H9 (cell line): ENCODE measurements at regions not wholly inside any gene's neighbourhood (a gene's known extent, or its start where the extent isn't known, plus 50 kb on each side); places are given as distances from the start of the nearest gene placed in this dataset.

ENCODE experiments used
- DNase-seq: peaks from one replicate; pipeline ENCODE4 v3.0.0-alpha.2; 2017
- H2AFZ ChIP-seq: one replicate; pipeline ENCODE4 v1.6.1; 2013; ENCODE audit warnings: mild to moderate bottlenecking, low read length, control low read depth, moderate library complexity
- H2AK5ac ChIP-seq: 2 replicates; pipeline ENCODE4 v1.6.1; 2013; ENCODE audit warnings: low read length, control low read depth, mixed read lengths; ENCODE audit not compliant: insufficient read length
- H2BK120ac ChIP-seq: one replicate; pipeline ENCODE4 v1.6.1; 2013; ENCODE audit warnings: low read depth, mild to moderate bottlenecking, low read length, control low read depth, inconsistent platforms; ENCODE audit not compliant: poor library complexity, severe bottlenecking
- H2BK12ac ChIP-seq: 2 replicates; pipeline ENCODE4 v1.6.1; 2013; ENCODE audit warnings: low read length, control low read depth, mixed read lengths, low read depth; ENCODE audit not compliant: insufficient read length
- H2BK15ac ChIP-seq: 2 replicates; pipeline ENCODE4 v1.6.1; 2013; ENCODE audit warnings: low read depth, low read length, control low read depth
- H2BK20ac ChIP-seq: one replicate; pipeline ENCODE4 v1.6.1; 2013; ENCODE audit warnings: low read depth, mild to moderate bottlenecking, low read length, control low read depth, inconsistent platforms; ENCODE audit not compliant: poor library complexity, severe bottlenecking
- H2BK5ac ChIP-seq: 2 replicates; pipeline ENCODE4 v1.6.1; 2013; ENCODE audit warnings: low read length, control low read depth, mixed read lengths; ENCODE audit not compliant: insufficient read length
- H3K14ac ChIP-seq: 2 replicates; pipeline ENCODE4 v1.6.1; 2013; ENCODE audit warnings: low read length, control low read depth; ENCODE audit not compliant: insufficient read depth
- H3K18ac ChIP-seq: 2 replicates; pipeline ENCODE4 v1.6.1; 2013; ENCODE audit warnings: low read depth, mild to moderate bottlenecking, mixed read lengths, low read length, control low read depth; ENCODE audit not compliant: insufficient read length
- H3K23ac ChIP-seq: 2 replicates; pipeline ENCODE4 v1.6.1; 2013; ENCODE audit warnings: low read length, control low read depth, mixed read lengths, low read depth; ENCODE audit not compliant: insufficient read length
- H3K23me2 ChIP-seq: 2 replicates; pipeline ENCODE4 v1.6.1; 2013; ENCODE audit warnings: low read depth, mild to moderate bottlenecking, mixed read lengths, low read length, control low read depth; ENCODE audit not compliant: insufficient read length, poor library complexity, severe bottlenecking
- H3K27ac ChIP-seq: 2 replicates; pipeline ENCODE4 v1.5.1; 2013; ENCODE audit warnings: low read length, control low read depth, mixed read lengths, low read depth; ENCODE audit not compliant: insufficient read length
- H3K27me3 ChIP-seq: 2 replicates; pipeline ENCODE4 v1.6.1; 2013; ENCODE audit warnings: low read length, control low read depth, inconsistent platforms; ENCODE audit not compliant: insufficient read depth
- H3K4ac ChIP-seq: 2 replicates; pipeline ENCODE4 v1.6.1; 2013; ENCODE audit warnings: low read depth, mild to moderate bottlenecking, control low read depth, inconsistent platforms, low read length, moderate library complexity
- H3K4me1 ChIP-seq: 2 replicates; pipeline ENCODE4 v1.6.1; 2013; ENCODE audit warnings: low read length, control low read depth, inconsistent platforms; ENCODE audit not compliant: insufficient read depth
- H3K4me2 ChIP-seq: 2 replicates; pipeline ENCODE4 v1.6.1; 2013; ENCODE audit warnings: low read length, control low read depth, mixed read lengths; ENCODE audit not compliant: insufficient read length, insufficient read depth
- H3K56ac ChIP-seq: 2 replicates; pipeline ENCODE4 v1.6.1; 2013; ENCODE audit warnings: low read depth, mild to moderate bottlenecking, mixed read lengths, low read length, control low read depth; ENCODE audit not compliant: insufficient read length
- H3K79me1 ChIP-seq: 2 replicates; pipeline ENCODE4 v1.6.1; 2013; ENCODE audit warnings: low read depth, mild to moderate bottlenecking, moderate library complexity, low read length, control low read depth, inconsistent platforms; ENCODE audit not compliant: insufficient read depth, poor library complexity, severe bottlenecking
- H3K79me2 ChIP-seq: 2 replicates; pipeline ENCODE4 v1.6.1; 2013; ENCODE audit warnings: low read length, control low read depth, inconsistent platforms; ENCODE audit not compliant: insufficient read depth
- H3K9ac ChIP-seq: 2 replicates; pipeline ENCODE4 v1.6.1; 2013; ENCODE audit warnings: low read length, control low read depth, mixed read lengths; ENCODE audit not compliant: insufficient read length; ENCODE audit errors: extremely low read depth
- H3K9me3 ChIP-seq: one replicate; pipeline ENCODE4 v1.6.1; 2013; ENCODE audit warnings: low read depth, low read length, inconsistent platforms; ENCODE audit not compliant: control insufficient read depth
- H3T11ph ChIP-seq: one replicate; pipeline ENCODE4 v1.6.1; 2013; ENCODE audit warnings: mild to moderate bottlenecking, low read length, control low read depth, inconsistent platforms
- H4K20me1 ChIP-seq: one replicate; pipeline ENCODE4 v1.6.1; 2013; ENCODE audit not compliant: control insufficient read depth, insufficient read length, insufficient read depth
- H4K5ac ChIP-seq: 2 replicates; pipeline ENCODE4 v1.6.1; 2013; ENCODE audit warnings: low read depth, mild to moderate bottlenecking, mixed read lengths, low read length, control low read depth; ENCODE audit not compliant: insufficient read length
- H4K8ac ChIP-seq: replicated peaks from 2 replicates; pipeline ENCODE4 v1.6.1; 2013; ENCODE audit warnings: low read length, control low read depth, mixed read lengths, low read depth; ENCODE audit not compliant: insufficient read length
- H4K91ac ChIP-seq: 2 replicates; pipeline ENCODE4 v1.6.1; 2013; ENCODE audit warnings: low read depth, mild to moderate bottlenecking, moderate library complexity, mixed read lengths, low read length, control low read depth; ENCODE audit not compliant: insufficient read length
- H3K27ac Mint-ChIP-seq, 3 experiments: 2 replicates in 2 of 3; 3 replicates in 1 of 3; pipeline ENCODE4 v1.8.0; 2020 to 2021; ENCODE audit warnings: mixed read lengths in 3 of 3, mild to moderate bottlenecking in 1 of 3, moderate library complexity in 1 of 3
- H3K27me3 Mint-ChIP-seq: 2 replicates; pipeline ENCODE4 v1.8.0; 2021; ENCODE audit warnings: low read depth, mild to moderate bottlenecking, moderate library complexity, mixed read lengths
- H3K36me3 Mint-ChIP-seq, 3 experiments: 2 replicates in 2 of 3; 3 replicates in 1 of 3; pipeline ENCODE4 v1.8.0; 2020 to 2021; ENCODE audit warnings: low read depth in 3 of 3, mixed read lengths in 3 of 3; ENCODE audit not compliant: insufficient read depth in 1 of 3
- H3K4me1 Mint-ChIP-seq, 2 experiments: 2 replicates each; pipeline ENCODE4 v1.8.0; 2020; ENCODE audit warnings: mixed read lengths in 2 of 2
- H3K4me3 Mint-ChIP-seq, 2 experiments: 2 replicates in 1 of 2; 3 replicates in 1 of 2; pipeline ENCODE4 v1.8.0; 2020 to 2021; ENCODE audit warnings: mild to moderate bottlenecking in 2 of 2, mixed read lengths in 2 of 2, moderate library complexity in 1 of 2
- H3K9me3 Mint-ChIP-seq, 2 experiments: 2 replicates in 1 of 2; 3 replicates in 1 of 2; pipeline ENCODE4 v1.8.0; 2020; ENCODE audit warnings: mild to moderate bottlenecking in 2 of 2, mixed read lengths in 2 of 2, moderate library complexity in 1 of 2
- CTCF ChIP-seq: fragments of 200-600 bp; sonication (generic); conservative IDR thresholded peaks from 3 replicates; pipeline ENCODE4 v1.8.0; 2021; ENCODE audit warnings: antibody characterized with exemption, mild to moderate bottlenecking
- WGBS: extraction: QIAGEN DNeasy Blood & Tissue Kit; methylation state at CpG from one replicate; pipeline ENCODE4 v1.1.7; 2013; ENCODE audit warnings: missing lambda C conversion rate, low lambda C conversion rate, mixed read lengths; ENCODE audit not compliant: insufficient read length; ENCODE audit errors: extremely low coverage; 5-methylcytosine and 5-hydroxymethylcytosine counted together

GRCh38 chrX:23482561-23482960, 147.9 kb downstream of the PTCHD1 start:
- H2BK120ac ChIP-seq, result no peak overlapping the region
- no peak overlapping the region for H3K18ac ChIP-seq
- H2BK12ac ChIP-seq, result no peak overlapping the region
- H2BK5ac ChIP-seq, result no peak overlapping the region
- WGBS, result no CpG with 5 or more reads among the region's 3 CpGs
- no peak overlapping the region for H2BK15ac ChIP-seq
- H3T11ph ChIP-seq, result no peak overlapping the region
- H4K20me1 ChIP-seq, result no peaks in the 10 kb centered on the region
- no peak overlapping the region for H3K23ac ChIP-seq
- Mint-ChIP-seq H3K4me3 (no peak overlapping the region), H3K9me3 (peaks cover 17% of the 10 kb centered on the region in 2 experiments), H3K4me1 (peaks cover 0 to 5% of the 10 kb centered on the region in 2 experiments; a peak in 1 of 4 replicates), H3K36me3 (peaks cover 8 to 21% (median 11%) of the 10 kb centered on the region in 3 experiments), H3K27ac (no peak overlapping the region), H3K27me3 (no peaks in the 10 kb centered on the region; the same call in 1 of the 2 replicates)
- H3K9me3 ChIP-seq, result no peaks in the 10 kb centered on the region
- H3K23me2 ChIP-seq, result no peaks in the 10 kb centered on the region
- H3K56ac ChIP-seq, result no peak overlapping the region
- H3K27ac ChIP-seq, result no peak overlapping the region
- no peaks in the 10 kb centered on the region for H3K79me1 ChIP-seq
- H4K8ac ChIP-seq, result no peak overlapping the region
- no peaks in the 10 kb centered on the region for H3K79me2 ChIP-seq
- H2BK20ac ChIP-seq, result no peak overlapping the region
- H4K5ac ChIP-seq, result no peak overlapping the region
- no peak overlapping the region for H3K9ac ChIP-seq
- no peak for TF ChIP-seq CTCF
- no peak overlapping the region for H2AFZ ChIP-seq
- no peak overlapping the region for H4K91ac ChIP-seq
- H3K4ac ChIP-seq, result no peak overlapping the region
- no peak overlapping the region for H3K4me2 ChIP-seq
- no peaks in the 10 kb centered on the region for H3K27me3 ChIP-seq
- no peak for DNase-seq
- no peak overlapping the region for H3K14ac ChIP-seq
- H2AK5ac ChIP-seq, result no peak overlapping the region
- no peaks in the 10 kb centered on the region for H3K4me1 ChIP-seq
